IMR-90 (cell line): ENCODE measurements at regions not wholly inside any gene's neighbourhood (a gene's known extent, or its start where the extent isn't known, plus 50 kb on each side); places are given as distances from the start of the nearest gene placed in this dataset.

Source experiments
- ATAC-seq: fragments of 200-7000 bp; cut with Tn5 transposase; 2 replicates; pipeline ENCODE4 v1.9.1; 2020; ENCODE audit warnings: low read depth, mild to moderate bottlenecking, moderate library complexity
- BruUV-seq: library from RNA; stranded (reverse); fragments of 400-500 nt; replicated peaks from 2 replicates; lab custom pipeline; 2021; lab: Mats Ljungman, UMichigan
- CTCF ChIA-PET: fragments of 300-600 bp; formaldehyde crosslinking; extraction: SDS; loops from one replicate; lab custom pipeline; 2021; ENCODE audit warnings: antibody characterized with exemption; lab: Yijun Ruan, JAX
- POLR2A ChIA-PET: fragments of 300-600 bp; sonication (Branson Sonifier 250); formaldehyde crosslinking; loops from one replicate; lab custom pipeline; 2022; ENCODE audit warnings: antibody characterized with exemption; ENCODE audit not compliant: unreplicated experiment; lab: Charles Lee
- DNase-seq: peaks from one replicate; pipeline ENCODE4 v3.0.0; 2013
- H2AFZ ChIP-seq: replicated peaks from 2 replicates; pipeline ENCODE3; 2013; ENCODE audit warnings: low read length, mild to moderate bottlenecking; ENCODE audit not compliant: poor library complexity
- H2AK5ac ChIP-seq: 2 replicates; pipeline ENCODE4 v1.6.1; 2013; ENCODE audit warnings: low read depth, low read length, inconsistent platforms
- H2AK9ac ChIP-seq: replicated peaks from 2 replicates; pipeline ENCODE3; 2013; ENCODE audit warnings: mild to moderate bottlenecking, low read depth, low read length, moderate library complexity; ENCODE audit not compliant: poor library complexity
- H2BK120ac ChIP-seq: 2 replicates; pipeline ENCODE4 v1.6.1; 2013; ENCODE audit warnings: low read depth, low read length, inconsistent platforms
- H2BK15ac ChIP-seq: 3 replicates; pipeline ENCODE4 v1.6.1; 2013; ENCODE audit warnings: low read depth, low read length, inconsistent platforms
- H2BK20ac ChIP-seq: 2 replicates; pipeline ENCODE4 v1.6.1; 2013; ENCODE audit warnings: low read depth, mild to moderate bottlenecking, inconsistent platforms, low read length, moderate library complexity
- H2BK5ac ChIP-seq: 2 replicates; pipeline ENCODE4 v1.6.1; 2013; ENCODE audit warnings: mild to moderate bottlenecking, low read depth, low read length, inconsistent platforms; ENCODE audit not compliant: poor library complexity, severe bottlenecking
- H3K14ac ChIP-seq: replicated peaks from 2 replicates; pipeline ENCODE4 v1.6.1; 2013; ENCODE audit warnings: low read depth, low read length, inconsistent platforms
- H3K18ac ChIP-seq: 2 replicates; pipeline ENCODE4 v1.6.1; 2013; ENCODE audit warnings: low read depth, low read length, control low read depth
- H3K23ac ChIP-seq: 2 replicates; pipeline ENCODE4 v1.6.1; 2013; ENCODE audit warnings: low read depth, low read length, inconsistent platforms
- H3K27ac ChIP-seq: 2 replicates; pipeline ENCODE4 v1.5.1; 2013; ENCODE audit warnings: mild to moderate bottlenecking, control low read depth, low read length; ENCODE audit not compliant: insufficient read depth
- H3K27me3 ChIP-seq: 2 replicates; pipeline ENCODE4 v1.6.1; 2013; ENCODE audit warnings: low read length; ENCODE audit not compliant: control insufficient read depth, insufficient read depth
- H3K36me3 ChIP-seq: 2 replicates; pipeline ENCODE4 v1.6.1; 2013; ENCODE audit warnings: low read length, mixed read lengths; ENCODE audit not compliant: control insufficient read depth, insufficient read depth
- H3K4ac ChIP-seq: 2 replicates; pipeline ENCODE4 v1.6.1; 2013; ENCODE audit warnings: low read depth, low read length, inconsistent platforms
- H3K4me1 ChIP-seq: 2 replicates; pipeline ENCODE4 v1.6.1; 2013; ENCODE audit warnings: low read length, mixed read lengths; ENCODE audit not compliant: control insufficient read depth, insufficient read depth
- H3K4me2 ChIP-seq: 2 replicates; pipeline ENCODE4 v1.6.1; 2013; ENCODE audit warnings: low read depth, mild to moderate bottlenecking, control low read depth, low read length, moderate library complexity
- H3K4me3 ChIP-seq: 2 replicates; pipeline ENCODE4 v1.5.1; 2013; ENCODE audit warnings: low read depth, mild to moderate bottlenecking, control low read depth, low read length, moderate library complexity; ENCODE audit not compliant: insufficient read depth
- H3K56ac ChIP-seq: 2 replicates; pipeline ENCODE4 v1.6.1; 2013; ENCODE audit warnings: low read length, inconsistent platforms; ENCODE audit not compliant: insufficient read depth; ENCODE audit errors: extremely low read depth
- H3K79me1 ChIP-seq, 2 experiments: 2 replicates each; pipeline ENCODE4 v1.6.1; 2013; ENCODE audit warnings: low read length in 2 of 2, inconsistent platforms in 1 of 2, low read depth in 1 of 2
- H3K9ac ChIP-seq: 2 replicates; pipeline ENCODE4 v1.6.1; 2013; ENCODE audit warnings: low read depth, low read length, control low read depth
- H3K9me1 ChIP-seq: 2 replicates; pipeline ENCODE4 v1.6.1; 2013; ENCODE audit warnings: low read length, inconsistent platforms; ENCODE audit not compliant: insufficient read depth
- H3K9me3 ChIP-seq: 2 replicates; pipeline ENCODE4 v1.6.1; 2013; ENCODE audit warnings: low read length; ENCODE audit not compliant: control insufficient read depth, insufficient read depth
- H4K20me1 ChIP-seq: 2 replicates; pipeline ENCODE4 v1.6.1; 2013; ENCODE audit warnings: low read length, inconsistent platforms; ENCODE audit not compliant: insufficient read depth
- H4K5ac ChIP-seq: 2 replicates; pipeline ENCODE4 v1.6.1; 2013; ENCODE audit warnings: mild to moderate bottlenecking, low read depth, low read length, control low read depth
- H4K8ac ChIP-seq, 2 experiments: 2 replicates each; pipeline ENCODE4 v1.6.1; 2013; ENCODE audit warnings: low read depth in 2 of 2, low read length in 2 of 2, control low read depth in 1 of 2, inconsistent platforms in 1 of 2
- H4K91ac ChIP-seq: 2 replicates; pipeline ENCODE4 v1.6.1; 2013; ENCODE audit warnings: low read depth, low read length, inconsistent platforms; ENCODE audit not compliant: insufficient read depth
- RAD21 ChIP-seq: IDR thresholded peaks from 2 replicates; pipeline ENCODE4 v1.6.1; 2012; ENCODE audit warnings: low read length, improper control_type of control experiment
- WGBS, 2 experiments: methylation state at CpG; one replicate each; pipeline versions ENCODE4 v1.1.5 to v1.1.7; 2013; ENCODE audit warnings: missing lambda C conversion rate in 2 of 2; ENCODE audit not compliant: insufficient read length in 1 of 2; ENCODE audit errors: extremely low coverage in 2 of 2; 5-methylcytosine and 5-hydroxymethylcytosine counted together
- dilution Hi-C: fragments of 300-500 bp; cut with HindIII; formaldehyde crosslinking; loops from one replicate; pipeline ENCODE4 v1.14.3; 2018; ENCODE audit warnings: low sequenced_read_pairs; ENCODE audit not compliant: unreplicated experiment
- in situ Hi-C: fragments of 300-500 bp; cut with MboI; formaldehyde crosslinking; loops from 3 replicates; pipeline ENCODE4 v1.14.3; 2019; ENCODE audit warnings: low sequenced_read_pairs, inconsistent platforms, mixed read lengths
- intact Hi-C: fragments of 100-400 bp; cut with micrococcal nuclease; formaldehyde crosslinking; loops from 2 replicates; pipeline ENCODE4 v1.10.0; 2022
- TF ChIP-seq, protein P1 (sequence below): fragments of 150-350 bp; IDR thresholded peaks from 2 replicates; pipeline ENCODE4 v1.6.1; 2017; ENCODE audit warnings: mild to moderate bottlenecking, antibody characterized with exemption, low read length, low read depth

DNA sequence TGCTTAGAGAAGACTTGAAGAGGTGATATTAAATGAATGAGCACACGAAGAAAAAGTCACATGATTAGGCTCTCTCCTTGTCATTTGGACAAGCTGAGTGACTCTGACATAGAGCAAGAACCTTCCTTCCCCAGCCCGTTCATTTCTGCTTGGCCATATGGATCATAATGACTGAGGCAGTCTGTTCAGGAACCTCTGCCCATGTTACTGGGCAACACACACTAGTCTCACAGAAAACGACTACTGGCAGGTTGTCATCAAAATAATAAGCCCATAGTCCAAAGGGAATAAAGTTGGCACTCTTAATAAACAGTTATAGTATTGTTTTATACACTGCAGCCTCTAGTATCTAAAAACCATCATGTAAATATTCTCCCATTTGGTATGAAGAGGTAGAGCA is 635.0 kb downstream of the REEP3 start:
- dilution Hi-C loops (no loop called here), intact Hi-C loops (no loop called here), in situ Hi-C loops (no loop called here)
- Histone ChIP-seq H3K36me3 (no peaks in the 10 kb centered on the region), H2BK20ac (no peak overlapping the region), H2BK120ac (no peak overlapping the region), H2BK5ac (no peak overlapping the region), H3K9me1 (no peaks in the 10 kb centered on the region), H3K27me3 (no peaks in the 10 kb centered on the region), H3K4me3 (no peak overlapping the region), H2AK9ac (no peak overlapping the region), H3K9me3 (no peaks in the 10 kb centered on the region), H3K4ac (no peak overlapping the region), H3K79me1 (no peaks in the 10 kb centered on the region), H4K20me1 (no peaks in the 10 kb centered on the region), H3K23ac (no peak overlapping the region), H4K91ac (no peak overlapping the region), H2AFZ (no peak overlapping the region), H3K18ac (no peak overlapping the region), H2AK5ac (no peak overlapping the region), H3K14ac (no peak overlapping the region), H3K9ac (no peak overlapping the region), H2BK15ac (no peak overlapping the region), H4K8ac (no peak overlapping the region), H4K5ac (no peak overlapping the region), H3K27ac (no peak overlapping the region), H3K56ac (no peak overlapping the region), H3K4me2 (no peak overlapping the region), H3K4me1 (no peaks in the 10 kb centered on the region)
- ChIA-PET POLR2A (no interaction called here), CTCF (no interaction called here)
- DNase-seq (no peak), ATAC-seq (no peak)
- no peak for TF ChIP-seq RAD21
- TF ChIP-seq, protein P1, sequence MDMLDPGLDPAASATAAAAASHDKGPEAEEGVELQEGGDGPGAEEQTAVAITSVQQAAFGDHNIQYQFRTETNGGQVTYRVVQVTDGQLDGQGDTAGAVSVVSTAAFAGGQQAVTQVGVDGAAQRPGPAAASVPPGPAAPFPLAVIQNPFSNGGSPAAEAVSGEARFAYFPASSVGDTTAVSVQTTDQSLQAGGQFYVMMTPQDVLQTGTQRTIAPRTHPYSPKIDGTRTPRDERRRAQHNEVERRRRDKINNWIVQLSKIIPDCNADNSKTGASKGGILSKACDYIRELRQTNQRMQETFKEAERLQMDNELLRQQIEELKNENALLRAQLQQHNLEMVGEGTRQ = no peak
- no CpG with 5 or more reads among the region's 3 CpGs for WGBS, 2 experiments
- BruUV-seq = no TSS peak
